ENCODE measurements at regions not wholly inside any gene's neighbourhood (a gene's known extent, or its start where the extent isn't known, plus 50 kb on each side); places are given as distances from the start of the nearest gene placed in this dataset.

DNA sequence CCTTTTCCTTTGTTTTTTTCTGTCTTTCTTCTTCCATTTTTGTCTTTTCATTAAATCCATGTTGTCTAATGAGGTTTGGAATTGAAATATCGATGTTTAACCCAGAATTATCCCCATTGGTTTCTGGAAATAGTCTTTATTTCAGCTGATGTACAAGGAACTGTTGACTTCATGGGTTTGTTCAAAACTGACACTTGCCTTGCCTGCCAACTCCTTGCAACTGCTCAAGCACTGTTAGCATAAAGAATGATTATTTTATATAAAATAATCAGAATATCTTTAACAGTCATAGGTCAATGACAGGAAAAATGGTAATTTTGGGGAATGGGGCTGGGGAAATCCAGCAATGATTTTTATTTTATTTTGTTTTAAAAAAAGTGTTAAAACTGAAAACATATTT is 359.6 kb upstream of the LCORL start:
- Histone ChIP-seq H3K4me1 (ENCODE audit: control insufficient read depth, low read length) (no peaks in the 10 kb centered on the region), H3K4me2 (ENCODE audit: low read length) (no peak overlapping the region), H3K27me3 (ENCODE audit: control insufficient read depth, low read length) (no peaks in the 10 kb centered on the region), H3F3A (ENCODE audit: control insufficient read depth, insufficient read depth) (no peaks in the 10 kb centered on the region), H3K27ac (ENCODE audit: low read depth, low read length) (no peak overlapping the region), H3K9me3 (ENCODE audit: control insufficient read depth, insufficient read depth, low read length) (no peaks in the 10 kb centered on the region), H4K20me1 (ENCODE audit: control insufficient read depth, insufficient read depth, low read depth, low read length) (no peaks in the 10 kb centered on the region), H3K9me2 (replicated peaks; ENCODE audit: control insufficient read depth, low read length) (no peaks in the 10 kb centered on the region), H3K79me2 (ENCODE audit: control insufficient read depth, low read length) (no peaks in the 10 kb centered on the region), H3K36me3 (ENCODE audit: control insufficient read depth, low read length) (no peaks in the 10 kb centered on the region), H3K4me3 (ENCODE audit: low read length) (no peak overlapping the region)
- TF ChIP-seq EZH2phosphoT487 (IDR thresholded peaks at IDR 0.05; ENCODE audit: borderline replicate concordance, low read length) (no peak), CTCF (IDR thresholded peaks at IDR 0.05; ENCODE audit: low read depth, low read length, poor library complexity, severe bottlenecking) (no peak)

DNA sequence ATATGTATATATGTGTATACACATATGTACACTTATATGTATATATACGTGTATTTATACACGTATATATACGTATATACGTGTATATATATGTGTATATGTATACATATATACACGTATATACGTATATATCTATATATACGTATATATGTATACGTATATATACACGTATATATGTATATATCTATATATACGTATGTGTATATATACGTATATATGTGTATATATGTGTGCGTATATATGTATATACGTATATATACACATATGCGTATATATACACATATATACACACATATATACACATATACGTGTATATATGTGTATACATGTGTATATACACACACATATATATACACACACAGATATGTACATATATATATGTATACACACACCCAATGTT is 348.0 kb upstream of the LCORL start:
- no peak overlapping the region for H3K4me3 ChIP-seq (ENCODE audit: low read length)
- no peak overlapping the region for H3K4me2 ChIP-seq (ENCODE audit: low read length)
- no peaks in the 10 kb centered on the region for H3K9me2 ChIP-seq (replicated peaks; ENCODE audit: control insufficient read depth, low read length)
- H3K9me3 ChIP-seq (ENCODE audit: control insufficient read depth, insufficient read depth, low read length): no peaks in the 10 kb centered on the region
- no peaks in the 10 kb centered on the region for H4K20me1 ChIP-seq (ENCODE audit: control insufficient read depth, insufficient read depth, low read depth, low read length)
- no peaks in the 10 kb centered on the region for H3K27me3 ChIP-seq (ENCODE audit: control insufficient read depth, low read length)
- H3F3A ChIP-seq (ENCODE audit: control insufficient read depth, insufficient read depth): no peaks in the 10 kb centered on the region
- H3K79me2 ChIP-seq (ENCODE audit: control insufficient read depth, low read length): no peaks in the 10 kb centered on the region
- H3K27ac ChIP-seq (ENCODE audit: low read depth, low read length): no peak overlapping the region
- H3K36me3 ChIP-seq (ENCODE audit: control insufficient read depth, low read length): no peaks in the 10 kb centered on the region
- TF ChIP-seq EZH2phosphoT487 (IDR thresholded peaks at IDR 0.05; ENCODE audit: borderline replicate concordance, low read length): no peak
- TF ChIP-seq CTCF (IDR thresholded peaks at IDR 0.05; ENCODE audit: low read depth, low read length, poor library complexity, severe bottlenecking): no peak
- H3K4me1 ChIP-seq (ENCODE audit: control insufficient read depth, low read length): no peaks in the 10 kb centered on the region

DNA sequence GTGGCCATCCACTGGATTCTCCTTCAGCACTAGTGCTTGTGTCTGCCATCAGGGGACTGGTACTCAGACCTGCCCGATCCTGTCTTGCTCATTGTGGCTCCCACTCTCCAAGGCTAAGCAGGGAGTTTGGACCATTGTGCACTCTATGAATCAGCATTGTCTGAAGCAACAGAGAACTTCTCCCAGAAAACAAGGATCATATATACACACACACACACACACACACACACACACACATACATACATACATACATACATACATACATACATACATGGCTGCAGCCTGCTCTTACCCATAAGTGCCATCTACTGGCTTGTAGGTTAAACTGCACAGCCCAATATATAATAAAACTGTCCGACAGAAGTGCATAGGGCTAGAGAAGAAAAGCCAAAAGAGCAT is 345.3 kb upstream of the LCORL start:
- TF ChIP-seq EZH2phosphoT487 (IDR thresholded peaks at IDR 0.05; ENCODE audit: borderline replicate concordance, low read length): no peak
- TF ChIP-seq CTCF (IDR thresholded peaks at IDR 0.05; ENCODE audit: low read depth, low read length, poor library complexity, severe bottlenecking): peak; percentile 70
- H3K4me2 ChIP-seq (ENCODE audit: low read length): no peak overlapping the region
- H3K9me2 ChIP-seq (replicated peaks; ENCODE audit: control insufficient read depth, low read length): no peaks in the 10 kb centered on the region

DNA sequence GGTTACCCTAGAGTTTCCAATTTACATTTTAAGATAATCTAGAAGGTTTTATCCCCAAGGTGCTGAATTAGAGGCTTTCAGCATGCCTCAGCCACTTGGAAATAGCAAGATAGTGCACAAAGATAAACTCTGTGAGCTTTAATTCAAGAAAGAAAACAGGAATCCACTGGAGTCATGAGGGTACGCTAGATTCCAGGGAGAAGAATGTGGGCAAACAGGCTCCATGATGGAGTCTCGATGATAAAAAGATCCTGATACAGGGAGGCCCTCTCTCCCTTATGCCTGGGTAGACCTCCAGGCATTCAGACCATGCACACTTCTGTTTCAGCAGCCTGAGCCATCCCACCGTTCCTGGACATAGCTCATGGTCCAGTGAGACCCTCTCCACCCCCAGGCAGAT is 344.6 kb upstream of the LCORL start:
- Histone ChIP-seq H3K36me3 (ENCODE audit: control insufficient read depth, low read length) (no peaks in the 10 kb centered on the region), H3K79me2 (ENCODE audit: control insufficient read depth, low read length) (no peaks in the 10 kb centered on the region), H3K4me2 (ENCODE audit: low read length) (no peak overlapping the region), H3K4me3 (ENCODE audit: low read length) (no peak overlapping the region), H3K4me1 (ENCODE audit: control insufficient read depth, low read length) (no peaks in the 10 kb centered on the region), H3K9me2 (replicated peaks; ENCODE audit: control insufficient read depth, low read length) (no peaks in the 10 kb centered on the region), H3F3A (ENCODE audit: control insufficient read depth, insufficient read depth) (no peaks in the 10 kb centered on the region), H3K27me3 (ENCODE audit: control insufficient read depth, low read length) (no peaks in the 10 kb centered on the region), H3K27ac (ENCODE audit: low read depth, low read length) (no peak overlapping the region), H3K9me3 (ENCODE audit: control insufficient read depth, insufficient read depth, low read length) (no peaks in the 10 kb centered on the region), H4K20me1 (ENCODE audit: control insufficient read depth, insufficient read depth, low read depth, low read length) (no peaks in the 10 kb centered on the region)
- TF ChIP-seq CTCF (IDR thresholded peaks at IDR 0.05; ENCODE audit: low read depth, low read length, poor library complexity, severe bottlenecking): no peak
- no peak for TF ChIP-seq EZH2phosphoT487 (IDR thresholded peaks at IDR 0.05; ENCODE audit: borderline replicate concordance, low read length)

More for the DNA sequence above, 345.3 kb upstream of the LCORL start:
- Histone ChIP-seq H3K9me3 (ENCODE audit: control insufficient read depth, insufficient read depth, low read length) (no peaks in the 10 kb centered on the region), H3K4me3 (ENCODE audit: low read length) (no peak overlapping the region), H3F3A (ENCODE audit: control insufficient read depth, insufficient read depth) (no peaks in the 10 kb centered on the region), H3K4me1 (ENCODE audit: control insufficient read depth, low read length) (no peaks in the 10 kb centered on the region), H3K27me3 (ENCODE audit: control insufficient read depth, low read length) (no peaks in the 10 kb centered on the region), H4K20me1 (ENCODE audit: control insufficient read depth, insufficient read depth, low read depth, low read length) (no peaks in the 10 kb centered on the region), H3K79me2 (ENCODE audit: control insufficient read depth, low read length) (no peaks in the 10 kb centered on the region), H3K27ac (ENCODE audit: low read depth, low read length) (no peak overlapping the region), H3K36me3 (ENCODE audit: control insufficient read depth, low read length) (no peaks in the 10 kb centered on the region)

All from DOHH2 (cell line).